Activated CD4-positive, alpha-beta T cell treated with anti-CD3 and anti-CD28 coated beads for 48 hours (primary cell): ENCODE measurements at regions not wholly inside any gene's neighbourhood (a gene's known extent, or its start where the extent isn't known, plus 50 kb on each side); places are given as distances from the start of the nearest gene placed in this dataset.

Source experiments
- DNase-seq: peaks from one replicate; pipeline ENCODE4 v3.0.0-alpha.2; 2020

GRCh38 chr17:69854225-69854780 lies 220.7 kb upstream of the KCNJ16 start:
- DNase-seq, result no peak

- DNase-seq, result no peak
Measured at GRCh38 chr17:69856946-69857345, 218.1 kb upstream of the KCNJ16 start.

DNA sequence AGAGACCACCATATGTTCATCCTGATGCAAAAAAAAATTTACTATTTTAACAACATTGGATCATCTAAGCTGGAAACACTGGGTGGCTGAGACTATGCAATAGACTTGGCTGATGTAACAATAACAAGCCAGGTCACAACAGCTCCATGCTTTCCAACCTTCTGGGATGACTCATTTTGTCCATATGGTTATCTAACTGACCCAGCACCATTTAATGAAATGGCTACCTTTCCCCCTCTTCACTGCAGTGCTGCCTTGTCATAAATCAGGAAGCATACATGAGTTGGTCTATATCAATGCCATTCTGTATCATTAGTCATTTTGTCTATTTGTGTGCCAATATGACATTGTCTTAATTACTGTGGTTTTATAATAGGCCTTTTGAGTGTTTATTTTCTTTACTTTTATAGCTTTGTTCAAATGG lies 217.6 kb upstream of the KCNJ16 start:
- no peak for DNase-seq

DNA sequence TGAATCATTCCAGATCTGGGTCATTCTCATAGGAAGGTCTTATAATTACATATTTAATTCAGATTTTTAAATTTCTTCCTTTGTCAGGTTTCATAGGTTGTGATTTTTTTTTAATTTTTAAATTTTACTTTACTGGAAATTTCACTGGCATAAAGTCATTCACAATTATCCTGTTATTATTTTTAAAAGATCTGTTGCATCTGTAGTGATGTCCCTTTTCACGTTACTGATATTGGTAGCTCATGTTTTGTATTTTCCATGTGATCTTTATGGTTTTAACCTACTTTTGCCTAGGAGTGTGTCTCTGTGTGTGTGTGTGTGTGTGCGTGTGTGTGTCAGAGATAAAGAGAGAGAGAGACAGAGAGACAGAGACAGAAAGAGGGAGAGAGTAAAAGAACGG lies 216.6 kb upstream of the KCNJ16 start:
- DNase-seq, result no peak

DNA sequence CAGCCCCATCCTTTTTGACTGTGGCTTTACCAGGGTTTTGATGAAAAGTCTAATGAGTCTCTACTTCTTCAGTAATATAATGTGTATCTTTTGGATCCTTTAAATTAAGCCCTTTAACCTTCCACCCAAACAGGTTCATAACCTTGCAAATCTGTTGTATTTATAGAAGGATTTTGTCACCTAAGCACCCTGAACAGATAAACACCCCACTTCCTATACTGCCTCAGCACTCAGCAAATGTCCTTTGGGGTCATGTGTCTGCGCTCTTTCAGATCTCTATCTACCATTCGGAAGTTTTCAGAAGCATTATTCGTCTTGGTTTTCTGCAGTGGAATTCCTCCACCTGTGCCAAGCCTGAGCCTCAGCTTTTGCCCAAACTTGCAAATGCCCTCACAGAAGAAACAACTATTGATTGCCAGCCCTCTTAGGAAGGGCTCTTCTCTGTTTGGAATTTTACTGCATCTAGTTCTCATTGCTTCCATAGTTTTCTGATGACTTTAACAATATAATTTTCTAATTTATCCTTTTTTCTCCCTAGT lies 214.8 kb upstream of the KCNJ16 start:
- no peak for DNase-seq

- no peak for DNase-seq
Measured at GRCh38 chr17:69864462-69864861, 210.6 kb upstream of the KCNJ16 start.

GRCh38 chr17:69869667-69870066 lies 205.4 kb upstream of the KCNJ16 start:
- DNase-seq, result no peak

- DNase-seq, result no peak
Measured at GRCh38 chr17:69870091-69870530, 204.9 kb upstream of the KCNJ16 start.

DNA sequence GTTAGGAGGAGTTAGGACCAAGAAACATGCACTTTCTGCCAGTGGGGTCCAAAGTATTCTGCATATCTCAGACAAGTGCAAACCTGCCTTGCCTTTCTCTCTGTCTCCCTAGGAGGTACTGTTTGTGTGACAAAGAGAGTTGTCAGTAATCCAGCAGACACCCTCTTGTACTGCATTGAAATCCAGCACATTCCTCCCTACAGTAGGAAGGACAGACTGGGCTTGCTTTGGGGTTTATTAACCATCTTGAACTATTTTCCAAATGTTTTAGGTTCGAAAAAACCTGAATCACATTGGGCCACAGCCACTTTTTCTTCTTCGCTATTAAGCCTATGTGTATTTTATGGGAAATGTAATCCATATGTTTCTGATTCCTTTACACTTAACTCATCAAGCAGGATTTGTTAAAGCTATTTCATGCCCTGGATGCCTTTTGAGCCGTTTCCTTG lies 204.2 kb upstream of the KCNJ16 start:
- DNase-seq, result no peak

DNA sequence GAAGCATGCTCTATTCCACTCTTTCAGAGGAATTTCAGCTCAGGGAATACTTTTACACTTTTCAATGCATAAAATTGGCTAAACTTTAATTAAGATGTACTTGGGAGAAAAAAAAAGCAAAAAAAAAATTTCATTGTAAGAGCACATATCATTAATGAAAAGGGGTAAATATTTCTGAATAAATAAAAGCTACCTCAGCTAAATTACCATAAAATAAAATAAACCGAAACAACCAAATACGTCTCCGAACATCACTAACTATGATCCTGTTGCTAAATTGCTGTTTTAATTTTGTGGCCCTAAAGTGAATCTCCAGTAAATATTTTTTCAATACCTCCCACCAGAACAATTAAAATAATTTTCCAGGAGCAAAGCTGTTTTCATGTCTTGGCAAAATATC lies 203.7 kb upstream of the KCNJ16 start:
- DNase-seq, result no peak

DNA sequence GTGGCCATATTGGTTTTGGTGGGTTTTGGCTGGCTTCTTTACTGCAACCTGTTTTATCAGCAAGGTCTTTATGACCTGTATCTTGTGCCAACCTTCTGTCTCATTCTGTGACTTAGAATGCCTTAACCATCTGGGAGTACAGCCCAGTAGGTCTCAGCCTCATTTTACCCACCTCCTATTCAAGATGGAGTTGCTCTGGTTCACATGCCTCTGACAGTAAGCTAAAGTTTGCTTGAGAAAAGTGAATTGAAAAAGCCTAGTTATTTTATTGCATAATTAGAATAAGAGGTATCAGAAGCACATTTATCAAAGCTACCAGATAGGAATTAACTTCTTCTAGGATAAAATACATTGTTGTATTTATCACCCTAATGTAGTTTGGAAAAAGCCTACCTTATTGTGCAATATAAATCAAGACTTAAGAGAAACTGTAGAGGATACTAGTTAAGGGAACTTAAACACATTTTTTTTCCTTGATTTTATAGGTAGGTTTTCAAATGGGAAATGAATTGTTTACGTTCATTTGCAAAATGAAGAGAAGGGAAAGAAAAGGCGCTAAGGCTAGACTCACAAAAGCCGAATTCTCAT lies 202.3 kb upstream of the KCNJ16 start:
- DNase-seq, result no peak

DNA sequence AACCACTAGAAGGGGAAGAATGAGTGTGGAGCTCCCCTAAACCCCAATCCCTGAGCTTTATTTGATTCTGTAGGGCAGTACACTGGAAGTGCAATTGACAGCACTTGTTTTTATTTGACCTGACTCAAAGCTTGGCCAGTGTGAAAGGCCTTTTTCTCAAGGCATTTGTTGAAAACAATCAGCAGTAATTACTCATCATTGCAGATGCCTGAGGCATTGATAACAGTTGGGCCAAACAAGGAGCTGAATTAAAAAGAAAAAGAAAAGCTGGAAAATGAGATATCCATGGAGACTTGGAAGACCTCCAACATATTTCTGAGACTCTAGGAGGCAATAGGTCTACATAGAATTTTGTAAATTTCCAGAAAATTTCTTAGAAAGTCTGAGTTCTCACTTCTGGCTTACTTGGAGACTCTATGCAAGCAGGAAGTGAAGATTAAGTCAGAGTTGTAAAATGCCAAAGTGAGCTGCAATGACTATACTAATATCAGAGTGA lies 200.8 kb upstream of the KCNJ16 start:
- DNase-seq, result no peak

DNA sequence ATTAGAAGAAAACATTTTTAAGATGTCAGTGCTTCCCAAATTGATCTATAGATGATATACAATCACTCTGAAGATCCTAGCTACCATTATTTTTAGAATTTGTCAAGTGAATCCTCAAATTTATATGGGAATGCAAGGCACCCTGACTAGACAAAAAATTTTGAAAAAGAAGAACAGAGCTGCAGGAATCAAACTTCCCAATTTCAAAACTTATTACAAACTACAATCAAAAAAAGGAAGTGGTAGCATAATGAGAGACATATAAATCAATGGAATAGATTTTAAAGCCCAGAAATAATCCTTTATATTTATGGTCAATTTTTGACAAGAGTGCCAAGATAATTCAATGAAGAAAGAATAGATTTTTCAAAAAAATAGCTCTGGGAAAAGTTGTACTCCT lies 198.3 kb upstream of the KCNJ16 start:
- DNase-seq, result no peak

GRCh38 chr17:69878661-69879060 lies 196.4 kb upstream of the KCNJ16 start:
- DNase-seq, result no peak

- DNase-seq, result no peak
Measured at GRCh38 chr17:69879576-69879975, 195.4 kb upstream of the KCNJ16 start.

DNA sequence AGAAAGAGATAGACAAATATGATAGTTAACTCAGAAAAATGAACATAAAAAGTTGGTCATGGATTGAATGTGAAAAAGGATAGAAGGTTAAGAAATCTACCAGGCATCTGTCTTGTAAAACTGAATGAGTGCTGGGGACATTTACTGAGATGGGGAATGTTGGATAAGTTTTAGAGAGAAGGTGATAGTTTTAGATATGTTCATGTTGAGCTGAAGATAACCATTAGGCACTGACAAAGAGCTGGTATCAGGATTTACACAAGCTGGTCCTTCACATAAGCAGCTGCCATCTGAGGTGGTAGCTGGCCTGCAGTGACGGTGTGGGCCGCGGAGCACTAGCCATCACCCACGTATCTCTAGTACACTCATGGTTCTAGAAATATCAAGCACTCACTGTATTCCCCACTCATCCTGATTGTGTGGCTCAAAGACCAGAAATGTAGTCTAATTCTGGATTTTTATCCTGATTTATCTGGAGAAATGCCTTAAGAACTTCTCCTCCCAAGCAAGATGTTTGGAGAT lies 194.4 kb upstream of the KCNJ16 start:
- no peak for DNase-seq

GRCh38 chr17:69882281-69882680 lies 192.7 kb upstream of the KCNJ16 start:
- no peak for DNase-seq

DNA sequence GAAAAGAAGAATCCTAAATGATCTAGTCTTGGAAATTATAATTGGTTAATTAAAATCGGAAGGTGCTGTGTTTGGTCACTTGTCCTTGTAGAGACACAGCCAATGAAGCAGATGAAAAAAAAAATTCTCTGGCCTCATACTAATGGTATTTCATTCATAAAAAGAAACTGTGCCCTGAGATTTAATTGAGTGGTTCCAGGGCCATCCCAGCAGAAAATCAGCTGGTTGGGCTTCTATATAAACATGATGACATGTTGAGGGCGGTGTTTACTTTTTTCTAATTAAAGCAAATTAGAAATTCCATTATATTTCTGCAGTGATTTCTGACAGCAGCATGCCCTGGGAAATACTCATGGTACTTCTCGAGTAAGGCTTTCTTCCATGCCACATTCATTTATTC lies 191.9 kb upstream of the KCNJ16 start:
- no peak for DNase-seq

GRCh38 chr17:69884356-69884755 lies 190.7 kb upstream of the KCNJ16 start:
- no peak for DNase-seq

DNA sequence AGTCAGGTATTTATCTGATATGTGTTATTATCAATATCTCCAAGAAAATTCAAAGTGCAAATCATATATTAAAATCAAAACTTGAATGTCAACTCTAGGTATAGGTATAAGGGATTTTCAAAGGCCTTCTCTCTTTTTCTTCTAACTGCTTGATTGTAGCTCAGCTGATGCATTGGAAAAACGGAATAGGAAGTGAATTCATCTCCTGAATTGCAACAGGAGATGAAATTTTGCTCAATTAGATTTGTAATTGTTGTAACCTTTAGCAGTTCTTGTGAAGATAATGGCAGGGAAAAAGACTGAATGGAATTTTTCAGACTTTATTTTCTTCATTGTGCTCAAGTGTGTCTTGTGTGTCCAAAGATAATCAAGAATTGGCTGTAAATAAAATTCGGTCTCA lies 190.2 kb upstream of the KCNJ16 start:
- DNase-seq, result no peak

DNA sequence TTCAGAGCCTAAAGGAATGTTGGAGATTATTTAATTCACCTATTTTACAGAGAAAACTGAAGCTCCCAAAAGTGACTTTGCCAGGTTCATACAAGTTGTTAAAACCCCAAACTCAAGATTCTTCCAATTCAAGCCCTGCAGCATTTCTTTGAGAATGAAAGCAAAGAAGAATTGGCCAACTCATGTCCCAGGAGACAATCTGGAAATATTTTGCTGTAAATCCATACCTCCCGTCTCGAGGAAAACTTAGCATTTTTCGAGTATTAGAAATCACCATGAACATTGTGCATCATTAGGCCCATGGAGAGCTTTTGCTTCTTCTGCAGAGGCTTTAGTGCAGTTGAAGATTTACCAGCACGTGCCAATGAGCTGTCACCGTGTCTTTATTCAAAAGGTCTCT lies 176.4 kb upstream of the KCNJ16 start:
- DNase-seq, result no peak

GRCh38 chr17:69900101-69900500 lies 174.9 kb upstream of the KCNJ16 start:
- no peak for DNase-seq

- no peak for DNase-seq
Measured at GRCh38 chr17:69900829-69901228, 174.2 kb upstream of the KCNJ16 start.

DNA sequence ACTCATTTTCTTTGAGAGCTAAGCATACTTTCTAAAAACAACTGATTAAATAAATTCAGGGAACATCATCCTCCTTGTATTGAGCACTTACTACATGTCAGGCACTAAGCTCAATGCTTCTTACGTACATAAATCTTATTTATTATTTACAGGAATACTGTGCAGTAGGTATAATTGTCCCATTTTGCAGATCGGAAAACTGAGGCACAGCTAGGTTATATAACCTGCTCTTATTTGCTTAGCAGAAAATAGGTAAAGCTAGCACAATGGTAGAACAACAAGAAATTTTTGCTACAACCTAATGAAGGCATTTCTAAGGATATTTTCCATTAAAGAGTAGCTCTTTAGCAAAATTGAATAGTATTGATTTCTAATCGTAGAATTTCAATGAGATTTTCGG lies 168.7 kb upstream of the KCNJ16 start:
- no peak for DNase-seq
